Mammary epithelial cell (primary cell): ENCODE measurements at regions not wholly inside any gene's neighbourhood (a gene's known extent, or its start where the extent isn't known, plus 50 kb on each side); places are given as distances from the start of the nearest gene placed in this dataset.

Source experiments
- CTCF ChIP-seq, 2 donors: IDR thresholded peaks in 1 of 2; conservative IDR thresholded peaks in 1 of 2; 2 replicates each; pipeline ENCODE4 v1.5.1; 2011 to 2012; ENCODE audit warnings: inconsistent platforms in 2 of 2, low read length in 2 of 2, mild to moderate bottlenecking in 2 of 2, control low read depth in 1 of 2, low read depth in 1 of 2; ENCODE audit not compliant: insufficient read depth in 1 of 2; ENCODE audit errors: extremely low read depth in 1 of 2
- EZH2 ChIP-seq: IDR thresholded peaks from 2 replicates; pipeline ENCODE4 v1.6.1; 2012; ENCODE audit warnings: low read length, inconsistent platforms, borderline replicate concordance

GRCh38 chr2:220300806-220301205 is 673.4 kb downstream of the SLC4A3 start:
- TF ChIP-seq CTCF (conservative IDR thresholded peaks at IDR 0.05 in 1 of 2, IDR thresholded peaks at IDR 0.05 in 1 of 2; ENCODE audit: extremely low read depth in 1 of 2, insufficient read depth in 1 of 2, low read depth in 1 of 2, low read length in 2 of 2) (no peak), EZH2 (no peak)
